ENCODE measurements at regions not wholly inside any gene's neighbourhood (a gene's known extent, or its start where the extent isn't known, plus 50 kb on each side); places are given as distances from the start of the nearest gene placed in this dataset.

DNA sequence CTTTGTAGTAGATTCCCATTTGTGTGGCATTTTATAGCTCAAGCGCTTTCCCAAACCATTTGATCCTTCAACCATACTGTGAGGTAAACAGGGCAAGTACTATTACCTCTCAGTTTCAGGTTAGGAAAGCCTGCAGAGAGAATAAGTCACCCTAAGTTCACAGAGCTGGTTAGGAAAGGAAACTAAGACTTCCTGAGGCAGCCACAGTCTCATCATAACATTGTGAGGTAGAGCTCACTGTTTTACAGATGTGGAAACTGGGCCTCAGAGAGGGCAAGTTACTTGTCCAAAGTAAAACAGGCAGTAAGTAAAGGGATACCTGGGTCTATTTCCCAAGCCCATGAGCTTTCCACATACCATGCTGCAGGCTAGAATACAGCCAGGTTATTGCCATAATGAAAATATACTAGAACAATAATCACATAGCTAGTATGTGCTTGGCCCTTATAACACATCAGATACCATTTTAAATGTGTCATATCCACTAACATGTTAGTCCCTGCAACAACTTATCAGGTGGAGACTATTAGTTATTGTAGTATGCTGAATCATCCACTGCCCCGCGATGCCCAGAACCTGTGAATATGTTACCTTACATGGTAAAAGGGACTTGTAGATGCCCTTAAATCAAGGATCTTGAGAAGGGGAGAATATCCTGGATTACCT lies 150.9 kb upstream of the GRIP1 start:
- WGBS = 90% methylated on average over 3 of the region's 3 CpGs
- H3K27me3 ChIP-seq (ENCODE audit: control insufficient read depth in 2 of 2, insufficient read depth in 1 of 2, low read length in 1 of 2) = no peaks in the 10 kb centered on the region
- H3K36me3 ChIP-seq (ENCODE audit: control insufficient read depth in 2 of 2, insufficient read depth in 2 of 2, low read length in 1 of 2) = no peaks in the 10 kb centered on the region
- H3K4me1 ChIP-seq (ENCODE audit: control insufficient read depth in 2 of 2, insufficient read depth in 2 of 2, low read length in 2 of 2) = peaks cover 0 to 4% of the 10 kb centered on the region in 2 donors
- H3K27ac ChIP-seq (ENCODE audit: low read depth in 1 of 2, low read length in 1 of 2) = no peak overlapping the region
- no peak overlapping the region for H3K4me3 ChIP-seq (ENCODE audit: low read length in 2 of 2)
- no peaks in the 10 kb centered on the region for H3K9me3 ChIP-seq (ENCODE audit: control insufficient read depth in 2 of 2, insufficient read depth in 1 of 2, low read length in 1 of 2)
- peak in 3 of 9 donors; percentile 10 to 31 (median 14) for DNase-seq (ENCODE audit: low read depth in 6 of 9, low spot score in 9 of 9)

- H3K4me3 ChIP-seq (ENCODE audit: low read length in 2 of 2) = no peak overlapping the region
- peaks cover 0 to 4% of the 10 kb centered on the region in 2 donors for H3K4me1 ChIP-seq (ENCODE audit: control insufficient read depth in 2 of 2, insufficient read depth in 2 of 2, low read length in 2 of 2)
- WGBS = 70% methylated on average over 4 of the region's 4 CpGs
- no peak for DNase-seq (ENCODE audit: low read depth in 6 of 9, low spot score in 9 of 9)
- H3K27ac ChIP-seq (ENCODE audit: low read depth in 1 of 2, low read length in 1 of 2) = no peak overlapping the region
- H3K27me3 ChIP-seq (ENCODE audit: control insufficient read depth in 2 of 2, insufficient read depth in 1 of 2, low read length in 1 of 2) = no peaks in the 10 kb centered on the region
- no peaks in the 10 kb centered on the region for H3K36me3 ChIP-seq (ENCODE audit: control insufficient read depth in 2 of 2, insufficient read depth in 2 of 2, low read length in 1 of 2)
- no peaks in the 10 kb centered on the region for H3K9me3 ChIP-seq (ENCODE audit: control insufficient read depth in 2 of 2, insufficient read depth in 1 of 2, low read length in 1 of 2)
Measured at GRCh38 chr12:66831495-66831894, 152.6 kb upstream of the GRIP1 start.

GRCh38 chr12:66832997-66833396 lies 154.1 kb upstream of the GRIP1 start:
- no peak for DNase-seq (ENCODE audit: low read depth in 6 of 9, low spot score in 9 of 9)
- H3K36me3 ChIP-seq (ENCODE audit: control insufficient read depth in 2 of 2, insufficient read depth in 2 of 2, low read length in 1 of 2) = no peaks in the 10 kb centered on the region
- H3K27me3 ChIP-seq (ENCODE audit: control insufficient read depth in 2 of 2, insufficient read depth in 1 of 2, low read length in 1 of 2) = no peaks in the 10 kb centered on the region
- no peak overlapping the region for H3K27ac ChIP-seq (ENCODE audit: low read depth in 1 of 2, low read length in 1 of 2)
- 95% methylated on average over 2 of the region's 2 CpGs for WGBS
- H3K4me3 ChIP-seq (ENCODE audit: low read length in 2 of 2) = no peak overlapping the region
- H3K4me1 ChIP-seq (ENCODE audit: control insufficient read depth in 2 of 2, insufficient read depth in 2 of 2, low read length in 2 of 2) = peaks cover 0 to 4% of the 10 kb centered on the region in 2 donors
- H3K9me3 ChIP-seq (ENCODE audit: control insufficient read depth in 2 of 2, insufficient read depth in 1 of 2, low read length in 1 of 2) = no peaks in the 10 kb centered on the region

GRCh38 chr12:66836623-66837310 lies 157.9 kb upstream of the GRIP1 start:
- DNase-seq (ENCODE audit: low read depth in 6 of 9, low spot score in 9 of 9) = no peak
- Histone ChIP-seq H3K36me3 (ENCODE audit: control insufficient read depth in 2 of 2, insufficient read depth in 2 of 2, low read length in 1 of 2) (no peaks in the 10 kb centered on the region), H3K27ac (ENCODE audit: low read depth in 1 of 2, low read length in 1 of 2) (no peak overlapping the region), H3K9me3 (ENCODE audit: control insufficient read depth in 2 of 2, insufficient read depth in 1 of 2, low read length in 1 of 2) (no peaks in the 10 kb centered on the region), H3K4me1 (ENCODE audit: control insufficient read depth in 2 of 2, insufficient read depth in 2 of 2, low read length in 2 of 2) (no peaks in the 10 kb centered on the region), H3K4me3 (ENCODE audit: low read length in 2 of 2) (no peak overlapping the region), H3K27me3 (ENCODE audit: control insufficient read depth in 2 of 2, insufficient read depth in 1 of 2, low read length in 1 of 2) (no peaks in the 10 kb centered on the region)
- 1% methylated on average over 1 of the region's 1 CpG for WGBS

- Histone ChIP-seq H3K4me3 (ENCODE audit: low read length in 2 of 2) (no peak overlapping the region), H3K27me3 (ENCODE audit: control insufficient read depth in 2 of 2, insufficient read depth in 1 of 2, low read length in 1 of 2) (no peaks in the 10 kb centered on the region), H3K9me3 (ENCODE audit: control insufficient read depth in 2 of 2, insufficient read depth in 1 of 2, low read length in 1 of 2) (no peaks in the 10 kb centered on the region), H3K36me3 (ENCODE audit: control insufficient read depth in 2 of 2, insufficient read depth in 2 of 2, low read length in 1 of 2) (no peaks in the 10 kb centered on the region), H3K4me1 (ENCODE audit: control insufficient read depth in 2 of 2, insufficient read depth in 2 of 2, low read length in 2 of 2) (no peaks in the 10 kb centered on the region), H3K27ac (ENCODE audit: low read depth in 1 of 2, low read length in 1 of 2) (no peak overlapping the region)
- WGBS = 88% methylated on average over 1 of the region's 1 CpG
- no peak for DNase-seq (ENCODE audit: low read depth in 6 of 9, low spot score in 9 of 9)
Measured at GRCh38 chr12:66837311-66837627, 158.4 kb upstream of the GRIP1 start.

- H3K27ac ChIP-seq (ENCODE audit: low read depth in 1 of 2, low read length in 1 of 2) = no peak overlapping the region
- H3K4me1 ChIP-seq (ENCODE audit: control insufficient read depth in 2 of 2, insufficient read depth in 2 of 2, low read length in 2 of 2) = no peaks in the 10 kb centered on the region
- WGBS = 95% methylated on average over 4 of the region's 4 CpGs
- no peaks in the 10 kb centered on the region for H3K27me3 ChIP-seq (ENCODE audit: control insufficient read depth in 2 of 2, insufficient read depth in 1 of 2, low read length in 1 of 2)
- DNase-seq (ENCODE audit: low read depth in 6 of 9, low spot score in 9 of 9) = no peak
- H3K4me3 ChIP-seq (ENCODE audit: low read length in 2 of 2) = no peak overlapping the region
- no peaks in the 10 kb centered on the region for H3K36me3 ChIP-seq (ENCODE audit: control insufficient read depth in 2 of 2, insufficient read depth in 2 of 2, low read length in 1 of 2)
- H3K9me3 ChIP-seq (ENCODE audit: control insufficient read depth in 2 of 2, insufficient read depth in 1 of 2, low read length in 1 of 2) = no peaks in the 10 kb centered on the region
Measured at GRCh38 chr12:66838366-66838765, 159.5 kb upstream of the GRIP1 start.

DNA sequence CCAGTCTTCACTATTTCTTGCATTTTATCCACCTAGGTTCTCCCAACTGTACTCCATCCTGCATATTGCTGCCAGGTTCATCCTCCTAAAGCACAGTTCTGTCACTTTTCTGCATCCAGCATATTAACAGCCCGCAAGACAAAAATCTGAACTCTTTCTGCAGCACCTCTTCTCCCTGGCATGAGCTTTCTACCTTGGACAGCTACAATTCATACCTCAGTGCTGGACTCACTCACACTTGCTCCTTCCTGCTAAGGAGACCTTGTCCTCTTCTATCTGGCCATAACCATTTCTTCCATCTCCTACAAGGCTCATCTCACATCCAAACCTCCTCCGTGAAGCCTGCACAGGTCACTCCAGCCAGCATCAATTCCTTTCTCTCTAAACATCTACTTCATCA lies 170.1 kb upstream of the GRIP1 start:
- Histone ChIP-seq H3K4me3 (ENCODE audit: low read length in 2 of 2) (no peak overlapping the region), H3K36me3 (ENCODE audit: control insufficient read depth in 2 of 2, insufficient read depth in 2 of 2, low read length in 1 of 2) (no peaks in the 10 kb centered on the region), H3K27ac (ENCODE audit: low read depth in 1 of 2, low read length in 1 of 2) (no peak overlapping the region), H3K27me3 (ENCODE audit: control insufficient read depth in 2 of 2, insufficient read depth in 1 of 2, low read length in 1 of 2) (no peaks in the 10 kb centered on the region), H3K4me1 (ENCODE audit: control insufficient read depth in 2 of 2, insufficient read depth in 2 of 2, low read length in 2 of 2) (no peaks in the 10 kb centered on the region), H3K9me3 (ENCODE audit: control insufficient read depth in 2 of 2, insufficient read depth in 1 of 2, low read length in 1 of 2) (no peaks in the 10 kb centered on the region)
- 96% methylated on average over 2 of the region's 2 CpGs for WGBS
- DNase-seq (ENCODE audit: low read depth in 6 of 9, low spot score in 9 of 9) = no peak

DNA sequence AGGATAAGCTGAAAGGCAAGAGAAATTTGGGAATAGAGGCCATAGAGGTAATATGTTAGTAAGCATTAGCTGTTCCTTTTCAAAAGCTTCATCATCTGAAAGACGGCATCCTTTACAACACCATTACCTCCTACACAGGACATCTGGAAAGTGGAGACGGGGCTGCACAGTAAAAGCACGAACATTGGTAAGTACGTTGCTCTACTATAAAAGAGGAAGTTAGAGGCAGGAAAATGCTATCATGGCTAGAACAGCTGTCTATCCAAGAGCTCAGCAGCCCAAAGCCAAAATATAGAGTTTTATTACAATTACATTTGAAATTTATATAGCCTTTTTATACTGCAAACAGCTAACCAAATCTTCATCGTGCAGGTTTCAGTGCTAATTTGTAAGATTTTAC lies 172.3 kb upstream of the GRIP1 start:
- Histone ChIP-seq H3K9me3 (ENCODE audit: control insufficient read depth in 2 of 2, insufficient read depth in 1 of 2, low read length in 1 of 2) (no peaks in the 10 kb centered on the region), H3K27ac (ENCODE audit: low read depth in 1 of 2, low read length in 1 of 2) (no peak overlapping the region), H3K4me3 (ENCODE audit: low read length in 2 of 2) (no peak overlapping the region), H3K4me1 (ENCODE audit: control insufficient read depth in 2 of 2, insufficient read depth in 2 of 2, low read length in 2 of 2) (no peaks in the 10 kb centered on the region), H3K36me3 (ENCODE audit: control insufficient read depth in 2 of 2, insufficient read depth in 2 of 2, low read length in 1 of 2) (no peaks in the 10 kb centered on the region), H3K27me3 (ENCODE audit: control insufficient read depth in 2 of 2, insufficient read depth in 1 of 2, low read length in 1 of 2) (no peaks in the 10 kb centered on the region)
- 13% methylated on average over 5 of the region's 5 CpGs for WGBS
- no peak for DNase-seq (ENCODE audit: low read depth in 6 of 9, low spot score in 9 of 9)

- WGBS = 66% methylated on average over 2 of the region's 2 CpGs
- Histone ChIP-seq H3K27me3 (ENCODE audit: control insufficient read depth in 2 of 2, insufficient read depth in 1 of 2, low read length in 1 of 2) (no peaks in the 10 kb centered on the region), H3K4me3 (ENCODE audit: low read length in 2 of 2) (no peak overlapping the region), H3K36me3 (ENCODE audit: control insufficient read depth in 2 of 2, insufficient read depth in 2 of 2, low read length in 1 of 2) (no peaks in the 10 kb centered on the region), H3K4me1 (ENCODE audit: control insufficient read depth in 2 of 2, insufficient read depth in 2 of 2, low read length in 2 of 2) (no peaks in the 10 kb centered on the region), H3K27ac (ENCODE audit: low read depth in 1 of 2, low read length in 1 of 2) (no peak overlapping the region), H3K9me3 (ENCODE audit: control insufficient read depth in 2 of 2, insufficient read depth in 1 of 2, low read length in 1 of 2) (no peaks in the 10 kb centered on the region)
- DNase-seq (ENCODE audit: low read depth in 6 of 9, low spot score in 9 of 9) = no peak
Measured at GRCh38 chr12:66852091-66852490, 173.2 kb upstream of the GRIP1 start.

Measured in thymus (tissue), 11 donors.